Ovary (tissue), 7 donors: ENCODE measurements at regions not wholly inside any gene's neighbourhood (a gene's known extent, or its start where the extent isn't known, plus 50 kb on each side); places are given as distances from the start of the nearest gene placed in this dataset.

Source experiments
- DNase-seq, 5 donors: peaks; one replicate each; pipeline ENCODE4 v3.0.0-alpha.2; 2019 to 2020
- H3K27ac ChIP-seq, 2 donors: fragments of 200-600 bp; one replicate each; pipeline versions ENCODE4 v1.5.1 to v1.8.0; 2019 to 2022
- H3K27me3 ChIP-seq: fragments of 200-600 bp; one replicate; pipeline ENCODE4 v1.8.0; 2022
- H3K36me3 ChIP-seq: fragments of 200-600 bp; sonication (generic); one replicate; pipeline ENCODE4 v1.5.1; 2019
- H3K4me1 ChIP-seq: one replicate; pipeline ENCODE4 v1.8.1; 2013; ENCODE audit warnings: mild to moderate bottlenecking, moderate library complexity; ENCODE audit not compliant: insufficient read depth
- H3K4me3 ChIP-seq: fragments of 200-600 bp; sonication (generic); one replicate; pipeline ENCODE4 v1.5.1; 2017
- H3K9me3 ChIP-seq, 2 donors: fragments of 200-600 bp in 1 of 2; sonication (generic) in 1 of 2; one replicate each; pipeline versions ENCODE4 v1.5.1 to v1.8.1; 2013 to 2019; ENCODE audit warnings: mild to moderate bottlenecking in 1 of 2, moderate library complexity in 1 of 2
- CTCF ChIP-seq, 3 donors: fragments of 450-650 bp in 2 of 3; fragments of 200-600 bp in 1 of 3; IDR thresholded peaks; one replicate each; pipeline versions ENCODE4 v1.5.1 to v1.8.0; 2016 to 2022; ENCODE audit warnings: antibody characterized with exemption in 3 of 3, mild to moderate bottlenecking in 1 of 3
- EP300 ChIP-seq: sonication (generic); formaldehyde crosslinking; IDR thresholded peaks from one replicate; pipeline ENCODE4 v1.6.1; 2017; ENCODE audit warnings: antibody characterized with exemption
- POLR2A ChIP-seq: fragments of 450-650 bp; IDR thresholded peaks from one replicate; pipeline ENCODE4 v1.6.1; 2017; ENCODE audit warnings: antibody characterized with exemption, mild to moderate bottlenecking, moderate library complexity
- WGBS, 3 donors: extraction: QIAGEN DNeasy Blood & Tissue Kit in 1 of 3; methylation state at CpG; one replicate each; pipeline versions ENCODE4 v1.1.5 to v1.1.7; 2013 to 2017; 5-methylcytosine and 5-hydroxymethylcytosine counted together
- intact Hi-C, 4 donors: fragments of 100-400 bp; cut with DNase I; formaldehyde crosslinking; loops; one replicate each; pipeline versions ENCODE4 v1.11.0 to v1.15.1; 2022 to 2023
- donor health status: DM: no; HTN: no; CAD: no; lungs with moderate emphysema.
- donor health status: DM: no; HTN: no; CAD: no.
- donor health status: Bipolar disorder and iron deficiency.
- donor health status: DM: no; HTN: no; CAD: no.
- donor health status: DM: yes; HTN: yes; CAD: no.

GRCh38 chr2:177118636-177119035, 94.0 kb upstream of the HNRNPA3 start:
- DNase-seq = no peak
- intact Hi-C loops = no loop called here
- 85 to 88% (median 88%) methylated on average over 2 of the region's 2 CpGs for WGBS, 3 donors
- Histone ChIP-seq H3K4me3 (no peak overlapping the region), H3K36me3 (no peaks in the 10 kb centered on the region), H3K9me3 (no peaks in the 10 kb centered on the region), H3K4me1 (no peaks in the 10 kb centered on the region), H3K27ac (no peak overlapping the region), H3K27me3 (no peaks in the 10 kb centered on the region)
- TF ChIP-seq POLR2A (no peak), CTCF (IDR thresholded peaks at IDR 0.05) (no peak), EP300 (no peak)

GRCh38 chr2:177119099-177119498, 93.5 kb upstream of the HNRNPA3 start:
- no peak for DNase-seq
- Histone ChIP-seq H3K4me3 (no peak overlapping the region), H3K9me3 (no peaks in the 10 kb centered on the region), H3K4me1 (no peaks in the 10 kb centered on the region), H3K27me3 (no peaks in the 10 kb centered on the region), H3K36me3 (no peaks in the 10 kb centered on the region), H3K27ac (no peak overlapping the region)
- no peak for TF ChIP-seq CTCF (IDR thresholded peaks at IDR 0.05)
- no peak for TF ChIP-seq POLR2A
- no peak for TF ChIP-seq EP300
- intact Hi-C loops = no loop called here
- 96 to 99% (median 98%) methylated on average over 5 of the region's 5 CpGs for WGBS, 3 donors

- no peak for DNase-seq
- Histone ChIP-seq H3K36me3 (no peaks in the 10 kb centered on the region), H3K4me3 (no peak overlapping the region), H3K27ac (no peak overlapping the region), H3K9me3 (no peaks in the 10 kb centered on the region), H3K4me1 (no peaks in the 10 kb centered on the region), H3K27me3 (no peaks in the 10 kb centered on the region)
- TF ChIP-seq CTCF (IDR thresholded peaks at IDR 0.05) (no peak), POLR2A (no peak), EP300 (no peak)
- intact Hi-C loops = no loop called here
- WGBS, 3 donors = 84 to 90% (median 90%) methylated on average over 1 of the region's 1 CpG
These were observed 89.5 kb upstream of the HNRNPA3 start for GRCh38 chr2:177123048-177123447.

- TF ChIP-seq EP300 (no peak), POLR2A (no peak), CTCF (IDR thresholded peaks at IDR 0.05) (no peak)
- Histone ChIP-seq H3K36me3 (no peaks in the 10 kb centered on the region), H3K4me3 (no peak overlapping the region), H3K9me3 (no peaks in the 10 kb centered on the region), H3K27me3 (no peaks in the 10 kb centered on the region), H3K27ac (no peak overlapping the region), H3K4me1 (no peaks in the 10 kb centered on the region)
- 85 to 94% (median 90%) methylated on average over 2 of the region's 2 CpGs for WGBS, 3 donors
- intact Hi-C loops = no loop called here
- no peak for DNase-seq
These were observed 88.2 kb upstream of the HNRNPA3 start for GRCh38 chr2:177124371-177124770.

GRCh38 chr2:177127821-177128220, 84.8 kb upstream of the HNRNPA3 start:
- H3K4me1 ChIP-seq = no peaks in the 10 kb centered on the region
- WGBS, 3 donors = 89 to 94% (median 93%) methylated on average over 6 of the region's 6 CpGs
- H3K27ac ChIP-seq = no peak overlapping the region
- no peaks in the 10 kb centered on the region for H3K9me3 ChIP-seq
- H3K4me3 ChIP-seq = no peak overlapping the region
- intact Hi-C loops = no loop called here
- H3K36me3 ChIP-seq = no peaks in the 10 kb centered on the region
- TF ChIP-seq POLR2A = no peak
- TF ChIP-seq EP300 = no peak
- TF ChIP-seq CTCF (IDR thresholded peaks at IDR 0.05) = no peak
- no peak for DNase-seq
- H3K27me3 ChIP-seq = no peaks in the 10 kb centered on the region
